Gastroesophageal sphincter (tissue), 3 donors: ENCODE measurements at regions not wholly inside any gene's neighbourhood (a gene's known extent, or its start where the extent isn't known, plus 50 kb on each side); places are given as distances from the start of the nearest gene placed in this dataset.

Experiments used
- CTCF ChIP-seq, 4 experiments: fragments of 200-600 bp in 2 of 4; fragments of 450-650 bp in 2 of 4; sonication (generic) in 1 of 4; IDR thresholded peaks; one replicate each; pipeline ENCODE4 v1.5.1; 2017 to 2019; ENCODE audit warnings: antibody characterized with exemption in 4 of 4, mild to moderate bottlenecking in 2 of 4, moderate library complexity in 2 of 4
- POLR2A ChIP-seq, 2 donors: fragments of 450-650 bp; IDR thresholded peaks; one replicate each; pipeline ENCODE4 v1.6.1; 2017; ENCODE audit warnings: antibody characterized with exemption in 2 of 2, mild to moderate bottlenecking in 2 of 2, moderate library complexity in 1 of 2
- POLR2AphosphoS5 ChIP-seq: sonication (generic); formaldehyde crosslinking; IDR thresholded peaks from one replicate; pipeline ENCODE4 v1.6.1; 2017; ENCODE audit warnings: antibody characterized with exemption

- TF ChIP-seq POLR2AphosphoS5 = no peak
- no peak for TF ChIP-seq CTCF (IDR thresholded peaks at IDR 0.05)
- TF ChIP-seq POLR2A (IDR thresholded peaks at IDR 0.05) = no peak
Measured at GRCh38 chr15:47218295-47218694, 499.0 kb upstream of the SEMA6D start.
